ENCODE measurements at regions not wholly inside any gene's neighbourhood (a gene's known extent, or its start where the extent isn't known, plus 50 kb on each side); places are given as distances from the start of the nearest gene placed in this dataset.

GRCh38 chrX:112967341-112967740 lies 126.7 kb upstream of the AMOT start:
- TF ChIP-seq, protein P1, sequence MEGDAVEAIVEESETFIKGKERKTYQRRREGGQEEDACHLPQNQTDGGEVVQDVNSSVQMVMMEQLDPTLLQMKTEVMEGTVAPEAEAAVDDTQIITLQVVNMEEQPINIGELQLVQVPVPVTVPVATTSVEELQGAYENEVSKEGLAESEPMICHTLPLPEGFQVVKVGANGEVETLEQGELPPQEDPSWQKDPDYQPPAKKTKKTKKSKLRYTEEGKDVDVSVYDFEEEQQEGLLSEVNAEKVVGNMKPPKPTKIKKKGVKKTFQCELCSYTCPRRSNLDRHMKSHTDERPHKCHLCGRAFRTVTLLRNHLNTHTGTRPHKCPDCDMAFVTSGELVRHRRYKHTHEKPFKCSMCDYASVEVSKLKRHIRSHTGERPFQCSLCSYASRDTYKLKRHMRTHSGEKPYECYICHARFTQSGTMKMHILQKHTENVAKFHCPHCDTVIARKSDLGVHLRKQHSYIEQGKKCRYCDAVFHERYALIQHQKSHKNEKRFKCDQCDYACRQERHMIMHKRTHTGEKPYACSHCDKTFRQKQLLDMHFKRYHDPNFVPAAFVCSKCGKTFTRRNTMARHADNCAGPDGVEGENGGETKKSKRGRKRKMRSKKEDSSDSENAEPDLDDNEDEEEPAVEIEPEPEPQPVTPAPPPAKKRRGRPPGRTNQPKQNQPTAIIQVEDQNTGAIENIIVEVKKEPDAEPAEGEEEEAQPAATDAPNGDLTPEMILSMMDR (IDR thresholded peaks at IDR 0.05) = no peak

DNA sequence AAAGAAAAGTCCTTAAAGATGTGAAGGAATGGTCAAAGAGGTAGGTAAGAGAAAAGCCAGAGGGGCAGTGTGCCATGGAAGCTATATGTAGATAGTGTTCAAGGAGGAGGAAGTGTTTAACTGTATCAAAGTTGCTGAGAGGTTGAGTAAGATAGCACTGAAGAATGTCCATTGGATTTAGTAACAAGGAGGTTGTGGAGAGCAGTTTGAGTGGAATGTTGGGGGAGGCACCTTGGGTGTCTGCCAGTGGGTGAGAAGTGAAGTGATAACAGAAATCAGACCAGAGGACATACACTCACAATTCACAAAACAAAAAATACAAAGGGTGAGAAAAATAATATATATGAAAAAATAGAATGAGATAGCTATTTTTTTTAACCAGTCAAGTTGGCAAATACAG lies 121.3 kb upstream of the AMOT start:
- TF ChIP-seq, protein P1 (IDR thresholded peaks at IDR 0.05) = no peak

DNA sequence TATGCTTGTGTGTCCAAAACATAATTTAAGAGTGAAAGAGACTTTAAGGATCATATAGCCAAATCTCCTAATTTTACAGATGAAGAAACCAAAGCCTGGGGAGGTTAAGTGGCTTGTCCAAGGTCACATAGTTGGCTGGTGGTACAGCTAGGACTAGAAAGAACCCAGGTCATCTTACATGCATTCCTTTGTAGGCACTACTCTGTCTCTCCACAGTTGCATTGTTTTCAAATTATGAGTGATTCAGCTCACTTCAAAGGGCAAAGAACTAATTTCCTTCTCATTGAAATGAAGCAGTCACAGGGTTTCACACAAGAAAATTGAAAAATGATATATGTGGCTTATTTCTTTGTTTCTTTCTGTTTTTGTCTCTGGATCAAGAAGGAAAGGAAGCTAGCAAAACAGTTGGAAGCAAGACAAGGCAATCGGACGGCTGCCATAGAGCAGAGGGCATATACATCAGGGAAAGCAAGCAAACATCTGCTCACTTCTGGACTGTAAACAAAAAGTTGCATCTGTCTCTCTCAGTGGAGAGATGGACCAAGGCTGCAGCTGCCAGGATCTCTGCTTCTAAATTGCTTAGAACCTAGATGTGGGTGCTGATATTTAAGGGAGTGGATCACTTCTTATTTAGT lies 107.5 kb upstream of the AMOT start:
- TF ChIP-seq, protein P1 (IDR thresholded peaks at IDR 0.05) = no peak

DNA sequence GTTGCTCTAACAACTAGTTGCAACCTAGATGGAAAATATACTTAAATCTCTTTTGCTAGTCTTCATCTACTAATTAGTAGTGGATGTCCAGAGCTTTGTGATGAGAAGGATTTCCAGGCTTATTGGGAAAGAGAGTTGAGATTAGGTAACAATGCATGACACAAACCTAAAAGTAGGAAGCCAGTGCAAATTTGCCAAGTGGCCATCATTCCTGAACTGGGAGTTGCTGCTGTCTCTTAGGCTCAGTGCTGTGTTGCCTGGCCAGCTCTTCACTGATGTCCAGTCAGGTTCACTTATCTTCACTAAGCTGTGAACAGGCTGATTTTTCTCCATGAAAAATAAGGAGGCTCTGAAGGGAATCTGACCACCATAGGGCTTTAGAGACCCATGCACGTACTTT lies 105.6 kb upstream of the AMOT start:
- TF ChIP-seq, protein P1 (IDR thresholded peaks at IDR 0.05) = no peak

DNA sequence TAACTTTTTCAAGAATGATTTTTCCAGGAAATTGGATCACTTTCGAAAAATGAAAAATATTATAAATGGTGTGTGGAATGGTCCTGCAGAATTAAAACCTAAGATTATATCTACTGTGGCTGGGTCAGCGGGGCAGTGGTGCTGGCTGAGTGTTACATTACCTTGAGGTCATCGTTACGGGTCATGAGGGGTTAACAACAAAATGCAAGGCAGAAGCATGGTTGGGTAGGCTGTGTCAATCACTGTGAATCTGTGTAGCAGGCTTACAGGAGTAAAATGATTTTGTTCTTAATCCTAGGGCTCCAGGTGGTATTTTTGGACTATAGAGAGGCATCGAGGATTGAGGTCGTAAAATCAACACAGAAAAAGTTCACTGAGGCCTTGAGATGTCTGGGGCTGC lies 105.2 kb upstream of the AMOT start:
- TF ChIP-seq, protein P1 (IDR thresholded peaks at IDR 0.05) = no peak

- TF ChIP-seq, protein P1 (IDR thresholded peaks at IDR 0.05) = no peak
These were observed 100.7 kb upstream of the AMOT start for GRCh38 chrX:112941209-112941837.

DNA sequence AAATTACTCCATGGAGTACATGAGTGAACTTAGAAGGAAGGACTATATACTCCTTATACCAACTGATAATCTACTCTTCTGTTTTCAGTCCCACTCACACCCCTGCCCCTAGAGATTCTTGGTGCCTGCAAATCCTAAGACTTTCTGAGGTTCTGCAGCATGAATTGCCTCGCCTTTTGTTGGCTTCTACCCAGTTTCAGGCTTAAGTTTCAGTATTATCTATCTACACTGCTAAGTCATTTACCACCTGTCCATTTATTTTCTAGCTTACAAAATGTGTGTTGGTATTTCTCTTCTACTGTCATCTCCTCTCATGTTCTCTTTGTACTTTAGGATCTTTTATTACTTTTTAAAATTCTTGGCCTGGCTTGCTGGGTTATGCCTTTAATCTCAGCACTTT lies 94.4 kb upstream of the AMOT start:
- TF ChIP-seq, protein P1 (IDR thresholded peaks at IDR 0.05) = no peak
